C4-2B (cell line): ENCODE measurements at regions not wholly inside any gene's neighbourhood (a gene's known extent, or its start where the extent isn't known, plus 50 kb on each side); places are given as distances from the start of the nearest gene placed in this dataset.
"Not testable (repeated sequence)": the region's sequence is repeated elsewhere in the genome, so short reads cannot be mapped to it uniquely, and the experiment has no call there.

Source experiments
- H3K27ac ChIP-seq: fragments of 450-650 bp; 2 replicates; pipeline ENCODE4 v1.5.1; 2017
- CTCF ChIP-seq: fragments of 450-650 bp; conservative IDR thresholded peaks from 2 replicates; pipeline ENCODE4 v1.5.1; 2017; ENCODE audit warnings: mild to moderate bottlenecking
- ZFX ChIP-seq: fragments of 450-650 bp; IDR thresholded peaks from 2 replicates; pipeline ENCODE4 v1.6.1; 2017

GRCh38 chr10:90276894-90277475 is 575.6 kb downstream of the KIF20B start:
- TF ChIP-seq ZFX, result no peak
- no peak for TF ChIP-seq CTCF

GRCh38 chr10:90286406-90286805 is 571.4 kb downstream of the HTR7 start:
- H3K27ac ChIP-seq, result no peak overlapping the region
- TF ChIP-seq CTCF (no peak), ZFX (no peak)

More at GRCh38 chr10:90276894-90277475, 575.6 kb downstream of the KIF20B start:
- H3K27ac ChIP-seq, result no peak overlapping the region

- no peak for TF ChIP-seq ZFX
- no peak for TF ChIP-seq CTCF
- H3K27ac ChIP-seq, result no peak overlapping the region
These were observed 570.9 kb downstream of the HTR7 start for GRCh38 chr10:90286941-90287340.

- no peak overlapping the region for H3K27ac ChIP-seq
- TF ChIP-seq ZFX, result no peak
- peak; percentile 38 for TF ChIP-seq CTCF
These were observed 569.4 kb downstream of the HTR7 start for GRCh38 chr10:90288391-90288933.

GRCh38 chr10:90289037-90289436 is 568.8 kb downstream of the HTR7 start:
- TF ChIP-seq ZFX, result no peak
- no peak for TF ChIP-seq CTCF
- H3K27ac ChIP-seq, result no peak overlapping the region

- TF ChIP-seq CTCF (no peak), ZFX (no peak)
- H3K27ac ChIP-seq, result no peak overlapping the region
These were observed 564.2 kb downstream of the HTR7 start for GRCh38 chr10:90293616-90294015.

- H3K27ac ChIP-seq, result not testable (repeated sequence)
These were observed 562.9 kb downstream of the HTR7 start for GRCh38 chr10:90294821-90295540.

GRCh38 chr10:90302031-90302430 is 555.8 kb downstream of the HTR7 start:
- H3K27ac ChIP-seq, result not testable (repeated sequence)
